Testis (tissue), 2 donors: ENCODE measurements at regions not wholly inside any gene's neighbourhood (a gene's known extent, or its start where the extent isn't known, plus 50 kb on each side); places are given as distances from the start of the nearest gene placed in this dataset.

Experiments used
- DNase-seq: peaks from one replicate; pipeline ENCODE4 v3.0.0-alpha.2; 2019
- H3K27ac ChIP-seq, 2 donors: fragments of 200-600 bp; sonication (generic); one replicate each; pipeline ENCODE4 v1.5.1; 2019
- H3K27me3 ChIP-seq: fragments of 200-600 bp; sonication (generic); one replicate; pipeline ENCODE4 v1.5.1; 2019
- H3K36me3 ChIP-seq: fragments of 200-600 bp; sonication (generic); one replicate; pipeline ENCODE4 v1.5.1; 2017; ENCODE audit warnings: low read depth; ENCODE audit errors: missing control alignments
- H3K4me1 ChIP-seq: fragments of 200-600 bp; sonication (generic); one replicate; pipeline ENCODE4 v1.5.1; 2019
- H3K4me3 ChIP-seq, 2 donors: fragments of 200-600 bp; sonication (generic); one replicate each; pipeline ENCODE4 v1.5.1; 2017 to 2019
- H3K9me3 ChIP-seq: fragments of 200-600 bp; sonication (generic); one replicate; pipeline ENCODE4 v1.5.1; 2017
- POLR2A ChIP-seq: fragments of 450-650 bp; IDR thresholded peaks from one replicate; pipeline ENCODE4 v1.6.1; 2017; ENCODE audit warnings: antibody characterized with exemption, mild to moderate bottlenecking, moderate library complexity
- WGBS, 2 donors: methylation state at CpG; one replicate each; pipeline ENCODE4 v1.1.5; 2018; 5-methylcytosine and 5-hydroxymethylcytosine counted together
- intact Hi-C: fragments of 100-400 bp; cut with DNase I; formaldehyde crosslinking; loops from one replicate; pipeline ENCODE4 v1.15.1; 2023; ENCODE audit warnings: low total_unique reads
- TF ChIP-seq, protein P1 (sequence below), 3 experiments: fragments of 450-650 bp in 2 of 3; fragments of 200-600 bp in 1 of 3; sonication (generic) in 1 of 3; IDR thresholded peaks; one replicate each; pipeline ENCODE4 v1.5.1; 2016 to 2019; ENCODE audit warnings: antibody characterized with exemption in 3 of 3, mild to moderate bottlenecking in 2 of 3, moderate library complexity in 1 of 3

DNA sequence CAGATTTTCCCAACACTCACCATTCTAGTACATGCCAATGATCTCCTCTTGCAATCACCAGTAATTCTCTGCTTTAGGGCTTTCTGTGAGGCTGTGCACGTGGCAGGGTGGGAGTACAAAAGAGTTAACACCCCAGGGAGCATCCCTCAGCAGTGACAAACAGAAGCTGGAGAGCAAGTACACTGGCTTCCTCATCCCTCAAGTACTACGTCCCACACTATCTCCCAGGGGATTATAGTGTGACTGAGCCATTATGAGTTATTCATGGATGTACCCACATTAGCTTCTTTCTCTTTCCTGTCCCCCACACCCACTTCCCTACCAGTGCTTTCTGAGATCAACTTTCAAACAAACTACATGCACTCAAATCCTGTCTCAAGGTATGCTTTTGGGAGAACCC is 1216.5 kb upstream of the AUTS2 start:
- Histone ChIP-seq H3K27me3 (no peaks in the 10 kb centered on the region), H3K27ac (no peak overlapping the region), H3K36me3 (no peaks in the 10 kb centered on the region), H3K9me3 (no peaks in the 10 kb centered on the region), H3K4me1 (no peaks in the 10 kb centered on the region), H3K4me3 (no peak overlapping the region)
- intact Hi-C loops: no loop called here
- no peak for TF ChIP-seq POLR2A
- TF ChIP-seq, protein P1, sequence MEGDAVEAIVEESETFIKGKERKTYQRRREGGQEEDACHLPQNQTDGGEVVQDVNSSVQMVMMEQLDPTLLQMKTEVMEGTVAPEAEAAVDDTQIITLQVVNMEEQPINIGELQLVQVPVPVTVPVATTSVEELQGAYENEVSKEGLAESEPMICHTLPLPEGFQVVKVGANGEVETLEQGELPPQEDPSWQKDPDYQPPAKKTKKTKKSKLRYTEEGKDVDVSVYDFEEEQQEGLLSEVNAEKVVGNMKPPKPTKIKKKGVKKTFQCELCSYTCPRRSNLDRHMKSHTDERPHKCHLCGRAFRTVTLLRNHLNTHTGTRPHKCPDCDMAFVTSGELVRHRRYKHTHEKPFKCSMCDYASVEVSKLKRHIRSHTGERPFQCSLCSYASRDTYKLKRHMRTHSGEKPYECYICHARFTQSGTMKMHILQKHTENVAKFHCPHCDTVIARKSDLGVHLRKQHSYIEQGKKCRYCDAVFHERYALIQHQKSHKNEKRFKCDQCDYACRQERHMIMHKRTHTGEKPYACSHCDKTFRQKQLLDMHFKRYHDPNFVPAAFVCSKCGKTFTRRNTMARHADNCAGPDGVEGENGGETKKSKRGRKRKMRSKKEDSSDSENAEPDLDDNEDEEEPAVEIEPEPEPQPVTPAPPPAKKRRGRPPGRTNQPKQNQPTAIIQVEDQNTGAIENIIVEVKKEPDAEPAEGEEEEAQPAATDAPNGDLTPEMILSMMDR (IDR thresholded peaks at IDR 0.05): no peak
- 45 to 53% methylated on average over 2 of the region's 2 CpGs for WGBS, 2 donors
- DNase-seq: no peak

DNA sequence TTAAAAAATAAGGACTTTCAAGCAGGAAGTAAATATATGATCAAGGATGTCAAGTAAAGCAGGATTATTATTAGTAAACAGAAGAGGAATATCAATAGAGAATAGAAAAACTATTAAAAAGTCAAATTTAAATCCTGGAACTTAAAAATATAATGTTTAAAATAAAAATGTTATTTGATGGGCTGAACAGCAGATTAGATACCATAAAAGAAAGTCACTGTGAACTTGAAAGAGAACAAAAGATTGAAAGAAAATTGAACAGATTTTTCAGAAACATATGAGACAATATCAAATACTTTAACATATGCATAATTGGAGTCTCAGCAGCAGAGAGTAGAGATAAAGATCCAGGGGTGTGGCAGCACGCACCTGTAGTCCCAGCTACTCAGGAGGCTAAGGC is 1213.7 kb upstream of the AUTS2 start:
- Histone ChIP-seq H3K4me1 (no peaks in the 10 kb centered on the region), H3K4me3 (no peak overlapping the region), H3K27ac (no peak overlapping the region), H3K27me3 (no peaks in the 10 kb centered on the region), H3K36me3 (no peaks in the 10 kb centered on the region), H3K9me3 (no peaks in the 10 kb centered on the region)
- WGBS, 2 donors: 85 to 93% methylated on average over 1 of the region's 1 CpG
- no peak for TF ChIP-seq POLR2A
- TF ChIP-seq, protein P1 (IDR thresholded peaks at IDR 0.05): no peak
- DNase-seq: no peak
- intact Hi-C loops: no loop called here

DNA sequence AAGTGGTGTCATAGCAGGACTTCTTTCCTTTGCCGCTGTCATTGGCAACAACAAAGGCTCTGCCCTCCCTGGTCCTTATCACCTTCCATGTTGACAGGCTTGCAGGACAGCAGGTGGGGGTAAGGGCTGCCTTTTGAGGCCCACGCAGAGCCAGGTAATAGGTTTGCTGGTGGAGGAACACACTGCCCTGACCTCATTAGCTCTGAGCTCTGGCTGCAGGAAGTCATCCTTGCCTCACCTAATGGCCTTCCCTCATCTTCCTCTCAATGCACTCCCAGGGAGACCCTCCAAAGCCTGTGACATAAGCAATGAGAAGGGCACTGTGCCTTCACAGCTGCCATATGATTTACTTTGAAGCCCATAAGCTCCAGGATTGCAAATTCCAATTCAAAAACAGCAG is 1205.2 kb upstream of the AUTS2 start:
- DNase-seq: no peak
- Histone ChIP-seq H3K27ac (no peak overlapping the region), H3K27me3 (no peaks in the 10 kb centered on the region), H3K36me3 (no peaks in the 10 kb centered on the region), H3K4me1 (no peaks in the 10 kb centered on the region), H3K9me3 (no peaks in the 10 kb centered on the region), H3K4me3 (no peak overlapping the region)
- intact Hi-C loops: no loop called here
- TF ChIP-seq POLR2A: no peak
- TF ChIP-seq, protein P1 (IDR thresholded peaks at IDR 0.05): no peak
- WGBS, 2 donors: 57 to 62% methylated on average over 2 of the region's 2 CpGs

DNA sequence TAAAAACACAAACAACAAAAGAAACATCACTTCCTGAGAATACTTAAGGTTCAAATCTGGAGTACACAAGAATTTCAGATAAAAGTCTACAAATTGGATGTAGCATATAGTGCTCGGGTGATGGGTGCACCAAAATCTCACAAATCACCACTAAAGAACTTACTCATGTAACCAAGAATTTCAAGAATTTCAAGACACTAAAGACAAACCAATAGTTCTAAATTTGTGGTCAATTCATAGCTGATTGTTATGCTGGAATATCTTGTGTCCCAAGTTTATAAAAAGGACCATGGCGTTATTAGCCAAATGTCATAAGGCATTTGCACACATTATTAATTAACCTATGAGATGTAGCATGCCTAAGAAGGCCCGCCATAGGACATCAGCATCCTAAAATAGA is 1204.1 kb upstream of the AUTS2 start:
- intact Hi-C loops: no loop called here
- DNase-seq: no peak
- Histone ChIP-seq H3K4me1 (no peaks in the 10 kb centered on the region), H3K27ac (no peak overlapping the region), H3K27me3 (no peaks in the 10 kb centered on the region), H3K9me3 (no peaks in the 10 kb centered on the region), H3K36me3 (no peaks in the 10 kb centered on the region), H3K4me3 (no peak overlapping the region)
- 93 to 95% methylated on average over 3 of the region's 3 CpGs for WGBS, 2 donors
- no peak for TF ChIP-seq POLR2A
- TF ChIP-seq, protein P1 (IDR thresholded peaks at IDR 0.05): no peak

DNA sequence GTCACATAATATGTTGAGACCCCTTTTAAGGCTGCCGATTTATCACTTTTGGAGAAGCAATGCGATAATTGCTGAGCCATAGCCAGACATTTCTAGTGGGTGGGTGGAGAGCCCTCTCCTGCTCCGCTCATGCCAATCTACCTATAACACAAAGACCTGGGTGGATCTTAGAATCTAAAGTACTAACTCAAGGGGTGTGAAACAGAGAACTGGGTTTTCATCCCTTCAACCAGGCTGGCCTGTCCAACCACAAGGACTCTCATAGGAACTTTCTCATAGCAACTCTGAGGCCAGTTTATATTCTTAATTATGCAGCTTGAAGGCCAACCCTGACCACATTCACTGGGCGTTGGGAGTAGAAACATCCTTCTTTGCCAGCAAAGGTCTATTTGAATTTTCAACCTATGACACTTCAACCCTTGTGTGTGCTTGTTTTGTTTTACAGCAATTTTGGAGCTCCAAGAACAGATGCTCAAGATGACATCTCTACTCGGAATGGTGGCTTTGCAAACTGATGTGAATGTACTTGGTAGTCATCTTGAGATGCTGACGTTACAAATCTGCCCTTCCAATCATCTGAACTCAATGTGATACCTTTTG is 1198.2 kb upstream of the AUTS2 start:
- no peaks in the 10 kb centered on the region for H3K27me3 ChIP-seq
- intact Hi-C loops: no loop called here
- WGBS, 2 donors: 84 to 90% methylated on average over 6 of the region's 6 CpGs
- no peaks in the 10 kb centered on the region for H3K9me3 ChIP-seq
- TF ChIP-seq, protein P1 (IDR thresholded peaks at IDR 0.05): no peak
- TF ChIP-seq POLR2A: no peak
- H3K36me3 ChIP-seq: no peaks in the 10 kb centered on the region
- H3K4me3 ChIP-seq: no peak overlapping the region
- H3K27ac ChIP-seq: no peak overlapping the region
- no peak for DNase-seq
- no peaks in the 10 kb centered on the region for H3K4me1 ChIP-seq
